Posterior vena cava (tissue), 2 donors: ENCODE measurements at regions not wholly inside any gene's neighbourhood (a gene's known extent, or its start where the extent isn't known, plus 50 kb on each side); places are given as distances from the start of the nearest gene placed in this dataset.
A peak's percentile ranks its signal among the peaks of the same experiment; 100 is the strongest.

Experiments used
- DNase-seq: peaks from one replicate; pipeline ENCODE4 v3.0.0-alpha.2; 2020; ENCODE audit warnings: low spot score
- intact Hi-C, 2 donors: fragments of 100-400 bp; cut with DNase I; formaldehyde crosslinking; loops; one replicate each; pipeline versions ENCODE4 v1.14.1 to v1.14.2; 2022 to 2023
- donor health status: DM: yes; HTN: yes; CAD: no.
- donor health status: DM: yes; HTN: yes; CAD: no.

- DNase-seq, result peak; percentile 81
- intact Hi-C loops, result no loop called here
Observed at GRCh38 chrX:45771560-45772340, 571.1 kb upstream of the DIPK2B start.

DNA sequence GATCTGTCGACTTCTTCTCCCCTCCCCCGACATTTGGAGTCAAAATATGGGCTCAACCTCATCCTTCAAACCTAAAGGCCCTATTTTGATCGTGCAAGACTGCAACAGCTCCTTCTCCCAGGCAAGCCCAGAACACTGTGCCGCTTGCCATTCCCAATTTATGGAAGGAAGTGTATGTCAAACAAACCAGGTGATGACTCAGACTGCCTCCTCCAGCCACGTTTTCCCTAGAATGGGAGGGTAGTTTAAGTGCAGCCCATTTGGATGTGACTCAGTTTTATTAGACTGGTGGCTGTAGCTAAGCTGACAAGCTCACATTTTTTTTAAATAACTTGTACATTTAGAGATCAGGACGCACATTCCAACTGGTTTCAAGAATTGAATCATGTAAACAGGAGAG is 570.4 kb upstream of the DIPK2B start:
- DNase-seq, result no peak
- intact Hi-C loops, result no loop called here

DNA sequence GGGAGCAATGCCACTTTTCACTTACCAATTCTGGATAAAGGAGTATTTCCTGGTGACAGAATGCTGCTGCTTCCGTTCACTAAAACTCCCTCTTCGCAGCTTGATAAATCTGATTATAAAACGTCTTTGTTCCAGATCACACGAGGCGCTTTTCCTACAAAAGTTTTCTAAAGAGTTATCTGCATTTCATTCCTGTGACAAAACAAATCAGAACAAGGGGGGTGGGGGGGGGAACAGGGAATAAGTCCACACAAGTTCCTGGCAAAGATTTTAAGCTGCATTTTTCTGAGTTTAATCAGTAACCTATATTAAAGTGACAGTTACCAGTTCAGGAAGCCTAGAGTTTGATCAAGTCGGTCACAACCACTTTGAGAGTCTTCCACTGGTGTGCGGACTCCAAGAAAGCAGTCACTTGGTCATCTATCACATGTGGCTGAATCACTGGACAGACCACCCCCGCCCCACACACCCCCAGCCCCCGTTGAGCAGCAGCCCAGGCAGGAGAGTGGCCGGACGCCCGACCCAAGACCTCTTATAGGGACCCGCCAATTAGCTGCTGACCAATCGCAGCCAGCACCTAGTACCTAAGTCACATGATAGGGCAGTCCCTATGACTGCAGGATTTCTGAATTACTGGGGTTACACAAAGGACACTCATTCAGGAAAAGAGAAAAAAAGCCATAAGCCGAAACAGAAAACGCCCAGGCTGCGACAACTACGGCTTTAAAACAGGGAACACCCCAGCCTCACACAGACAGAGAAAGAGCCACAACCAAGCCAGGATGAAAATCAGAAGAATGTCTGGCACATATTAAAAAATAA is 569.3 kb upstream of the DIPK2B start:
- peak; percentile 88 for DNase-seq
- intact Hi-C loops, result no loop called here

- no peak for DNase-seq
- intact Hi-C loops, result no loop called here
Observed at GRCh38 chrX:45768666-45769236, 568.1 kb upstream of the DIPK2B start.

GRCh38 chrX:45766981-45767501 is 566.4 kb upstream of the DIPK2B start:
- DNase-seq, result no peak
- intact Hi-C loops, result no loop called here

- DNase-seq, result no peak
- intact Hi-C loops, result no loop called here
Observed at GRCh38 chrX:45765767-45766166, 565.1 kb upstream of the DIPK2B start.

DNA sequence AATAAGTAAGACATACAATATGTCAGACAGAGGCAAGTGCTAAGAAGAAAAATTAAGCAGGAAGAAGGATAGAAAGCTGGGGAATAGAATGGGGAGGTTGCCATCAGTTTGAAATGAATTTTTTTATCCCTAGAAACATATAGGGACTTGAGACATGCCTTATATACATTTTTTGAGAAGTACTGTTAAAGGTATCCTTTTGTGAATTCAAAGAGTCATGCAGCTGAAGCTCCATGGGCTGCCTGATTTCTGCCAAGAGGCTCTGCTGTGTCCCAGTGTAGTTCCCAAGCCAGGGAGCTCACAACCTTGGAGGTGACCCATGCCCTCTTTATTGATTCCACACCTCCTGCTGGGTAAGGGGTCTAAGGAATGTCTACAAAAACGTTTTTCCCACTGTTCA is 564.6 kb upstream of the DIPK2B start:
- intact Hi-C loops, result no loop called here
- no peak for DNase-seq

GRCh38 chrX:45762699-45763647 is 562.3 kb upstream of the DIPK2B start:
- intact Hi-C loops, result no loop called here
- no peak for DNase-seq

GRCh38 chrX:45761920-45762319 is 561.2 kb upstream of the DIPK2B start:
- no peak for DNase-seq
- intact Hi-C loops, result no loop called here

GRCh38 chrX:45760187-45760742 is 559.6 kb upstream of the DIPK2B start:
- DNase-seq, result no peak
- intact Hi-C loops, result no loop called here

- intact Hi-C loops, result no loop called here
- no peak for DNase-seq
Observed at GRCh38 chrX:45758738-45759397, 558.2 kb upstream of the DIPK2B start.

DNA sequence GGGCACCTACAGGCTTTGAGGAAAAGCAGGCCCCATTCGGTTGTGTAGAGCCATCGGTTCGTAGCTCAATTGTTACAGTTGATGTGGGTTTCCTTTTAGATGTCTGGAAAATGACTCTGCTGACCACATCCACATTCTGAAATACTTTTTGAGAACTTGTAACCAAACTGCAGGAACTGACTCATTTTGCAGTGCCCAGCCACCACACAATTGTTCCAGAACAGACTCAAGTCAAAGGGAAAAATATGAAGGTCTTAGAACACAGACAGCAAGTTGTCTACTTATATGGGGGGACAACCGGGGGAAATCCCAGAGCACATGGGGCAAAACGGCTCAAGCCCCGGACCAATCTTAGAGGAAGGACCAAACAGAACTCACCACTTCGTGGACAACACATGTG is 557.6 kb upstream of the DIPK2B start:
- intact Hi-C loops, result no loop called here
- no peak for DNase-seq

- intact Hi-C loops, result no loop called here
- DNase-seq, result no peak
Observed at GRCh38 chrX:45757272-45757671, 556.6 kb upstream of the DIPK2B start.

- intact Hi-C loops, result no loop called here
Observed at GRCh38 chrX:45756557-45756956, 555.9 kb upstream of the DIPK2B start.

DNA sequence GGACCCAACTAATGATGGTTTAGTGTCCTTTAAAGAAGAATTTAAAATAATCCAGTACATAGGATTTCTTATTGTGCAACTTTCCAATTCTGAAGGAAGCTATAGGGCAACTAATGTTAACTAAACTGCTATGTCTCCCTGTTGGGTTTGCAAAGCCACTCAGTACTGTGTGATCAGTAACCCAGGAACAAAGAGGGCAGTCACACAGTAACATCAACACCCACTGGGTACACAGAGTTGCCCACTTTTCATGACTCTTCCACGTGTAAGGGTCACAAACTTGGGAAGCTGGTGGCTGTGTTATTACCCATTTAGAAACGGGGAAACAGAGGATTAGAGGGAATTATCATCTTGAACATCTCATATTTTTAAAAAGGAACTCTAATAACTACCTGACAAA is 555.0 kb upstream of the DIPK2B start:
- intact Hi-C loops, result no loop called here
- no peak for DNase-seq

More at GRCh38 chrX:45756557-45756956, 555.9 kb upstream of the DIPK2B start:
- DNase-seq, result no peak

- DNase-seq, result no peak
- intact Hi-C loops, result no loop called here
Observed at GRCh38 chrX:45751156-45751555, 550.5 kb upstream of the DIPK2B start.

DNA sequence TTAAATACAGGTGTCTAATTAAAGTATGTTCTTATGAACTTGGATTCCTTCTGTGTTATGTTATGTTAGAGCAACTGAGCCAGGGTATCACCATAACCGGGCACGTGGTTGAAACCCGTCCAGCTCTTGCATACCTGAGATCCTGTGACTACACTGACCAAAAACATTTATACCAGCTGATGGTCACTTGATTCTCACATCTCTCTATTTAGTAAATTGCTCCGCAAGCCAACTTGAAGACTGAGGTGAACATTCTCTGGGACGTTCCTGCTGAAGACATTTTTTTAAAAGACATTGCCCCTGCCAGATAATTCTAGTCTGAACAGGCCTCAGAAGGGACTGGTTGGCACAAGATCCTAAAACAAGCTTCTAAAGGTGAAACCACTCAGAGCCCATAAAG is 550.0 kb upstream of the DIPK2B start:
- intact Hi-C loops, result no loop called here
- DNase-seq, result no peak

DNA sequence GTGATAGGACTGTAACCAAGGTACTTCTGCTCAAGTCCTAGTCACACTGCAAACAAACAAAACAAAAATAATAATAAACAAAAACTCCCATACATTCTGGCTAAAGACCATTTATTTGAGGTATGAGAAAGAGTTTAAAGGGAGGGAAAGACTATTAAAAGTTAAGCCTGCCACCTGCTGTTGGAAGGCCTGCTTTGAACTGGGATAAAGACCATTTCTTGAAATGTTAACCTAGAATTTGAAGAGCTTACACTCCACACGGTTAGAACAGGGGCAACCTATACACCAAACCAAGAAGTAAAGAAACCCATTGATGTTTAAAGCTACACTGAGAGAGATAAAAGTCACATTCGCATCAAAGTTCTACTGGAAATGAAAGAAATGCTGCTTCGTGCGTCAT is 548.7 kb upstream of the DIPK2B start:
- intact Hi-C loops, result no loop called here
- no peak for DNase-seq
